Mesenchymal stem cell (in vitro differentiated cells and primary cell): ENCODE measurements at regions not wholly inside any gene's neighbourhood (a gene's known extent, or its start where the extent isn't known, plus 50 kb on each side); places are given as distances from the start of the nearest gene placed in this dataset.

ENCODE experiments used
- DNase-seq: peaks from one replicate; pipeline ENCODE4 v3.0.0-alpha.2; 2013
- H2AFZ ChIP-seq: one replicate; pipeline ENCODE4 v1.6.1; 2013; ENCODE audit warnings: low read depth, mild to moderate bottlenecking, control low read depth, inconsistent platforms, low read length, moderate library complexity
- H2AK5ac ChIP-seq: 2 replicates; pipeline ENCODE4 v1.6.1; 2013; ENCODE audit warnings: low read length, moderate library complexity, mild to moderate bottlenecking, inconsistent platforms; ENCODE audit not compliant: severe bottlenecking
- H2BK120ac ChIP-seq: one replicate; pipeline ENCODE4 v1.6.1; 2013; ENCODE audit warnings: low read depth, mild to moderate bottlenecking, inconsistent platforms, low read length, moderate library complexity
- H2BK12ac ChIP-seq, 2 experiments: one replicate each; pipeline ENCODE4 v1.6.1; 2013; ENCODE audit warnings: inconsistent platforms in 2 of 2, low read length in 2 of 2, mild to moderate bottlenecking in 2 of 2, moderate library complexity in 2 of 2, control low read depth in 1 of 2
- H2BK15ac ChIP-seq: one replicate; pipeline ENCODE4 v1.6.1; 2013; ENCODE audit warnings: mild to moderate bottlenecking, low read depth, inconsistent platforms; ENCODE audit not compliant: poor library complexity, severe bottlenecking
- H2BK5ac ChIP-seq: 2 replicates; pipeline ENCODE4 v1.6.1; 2013; ENCODE audit warnings: low read depth, mild to moderate bottlenecking, low read length, control low read depth, inconsistent platforms; ENCODE audit not compliant: poor library complexity, severe bottlenecking
- H3K14ac ChIP-seq, 2 experiments: one replicate each; pipeline ENCODE4 v1.6.1; 2013; ENCODE audit warnings: inconsistent platforms in 2 of 2, low read length in 2 of 2, control low read depth in 1 of 2, mild to moderate bottlenecking in 1 of 2, moderate library complexity in 1 of 2
- H3K18ac ChIP-seq, 2 experiments: one replicate each; pipeline ENCODE4 v1.6.1; 2013; ENCODE audit warnings: inconsistent platforms in 2 of 2, low read length in 2 of 2, control low read depth in 1 of 2, low read depth in 1 of 2, mild to moderate bottlenecking in 1 of 2
- H3K23ac ChIP-seq, 2 experiments: one replicate each; pipeline ENCODE4 v1.6.1; 2013; ENCODE audit warnings: inconsistent platforms in 2 of 2, low read length in 2 of 2, mild to moderate bottlenecking in 2 of 2, moderate library complexity in 2 of 2, control low read depth in 1 of 2
- H3K27ac ChIP-seq: 2 replicates; pipeline ENCODE4 v1.5.1; 2013; ENCODE audit warnings: mild to moderate bottlenecking, moderate library complexity, low read length, control low read depth, inconsistent platforms; ENCODE audit not compliant: poor library complexity, severe bottlenecking
- H3K27me3 ChIP-seq, 2 experiments: 2 replicates each; pipeline versions ENCODE4 v1.6.1 to v1.7.0; 2013; ENCODE audit warnings: low read length in 2 of 2, mild to moderate bottlenecking in 2 of 2, moderate library complexity in 2 of 2, control low read depth in 1 of 2, inconsistent platforms in 1 of 2; ENCODE audit not compliant: control insufficient read depth in 1 of 2, insufficient read depth in 1 of 2
- H3K36me3 ChIP-seq, 2 experiments: 2 replicates each; pipeline versions ENCODE4 v1.6.1 to v1.7.0; 2013; ENCODE audit warnings: low read length in 2 of 2, control low read depth in 1 of 2, inconsistent platforms in 1 of 2, low read depth in 1 of 2, mild to moderate bottlenecking in 1 of 2; ENCODE audit not compliant: insufficient read depth in 2 of 2, control insufficient read depth in 1 of 2
- H3K4ac ChIP-seq, 2 experiments: one replicate each; pipeline ENCODE4 v1.6.1; 2013; ENCODE audit warnings: inconsistent platforms in 2 of 2, low read length in 2 of 2, mild to moderate bottlenecking in 2 of 2, moderate library complexity in 2 of 2, control low read depth in 1 of 2, low read depth in 1 of 2
- H3K4me1 ChIP-seq: 2 replicates; pipeline ENCODE4 v1.6.1; 2013; ENCODE audit warnings: low read depth, low read length, control low read depth; ENCODE audit not compliant: control insufficient read depth, insufficient read depth
- H3K4me2 ChIP-seq: 2 replicates; pipeline ENCODE4 v1.6.1; 2013; ENCODE audit warnings: low read length, mild to moderate bottlenecking, inconsistent platforms; ENCODE audit not compliant: poor library complexity, severe bottlenecking
- H3K4me3 ChIP-seq, 2 experiments: 2 replicates each; pipeline versions ENCODE4 v1.5.1 to v1.7.0; 2013; ENCODE audit warnings: low read length in 2 of 2, mild to moderate bottlenecking in 2 of 2, control low read depth in 1 of 2, low read depth in 1 of 2; ENCODE audit not compliant: insufficient read depth in 1 of 2
- H3K79me1 ChIP-seq: replicated peaks from 2 replicates; pipeline ENCODE4 v1.6.1; 2013; ENCODE audit warnings: mild to moderate bottlenecking, control low read depth, low read length, inconsistent platforms; ENCODE audit not compliant: poor library complexity, severe bottlenecking
- H3K9ac ChIP-seq: 2 replicates; pipeline ENCODE4 v1.7.0; 2013; ENCODE audit warnings: mild to moderate bottlenecking, low read length, moderate library complexity
- H3K9me3 ChIP-seq: 2 replicates; pipeline ENCODE4 v1.7.0; 2013; ENCODE audit warnings: mild to moderate bottlenecking, low read length; ENCODE audit not compliant: control insufficient read depth
- H4K8ac ChIP-seq: one replicate; pipeline ENCODE4 v1.6.1; 2013; ENCODE audit warnings: inconsistent platforms, mild to moderate bottlenecking, low read length, moderate library complexity
- H4K91ac ChIP-seq: one replicate; pipeline ENCODE4 v1.6.1; 2013; ENCODE audit warnings: mild to moderate bottlenecking, low read length, inconsistent platforms
- WGBS: methylation state at CpG from one replicate; pipeline ENCODE4 v1.1.7; 2013; ENCODE audit warnings: mixed read lengths; 5-methylcytosine and 5-hydroxymethylcytosine counted together

- Histone ChIP-seq H3K23ac (no peak overlapping the region), H2AFZ (no peak overlapping the region), H3K18ac (peak overlapping the region; percentile 68 to 96), H3K27ac (no peak overlapping the region), H3K9me3 (no peaks in the 10 kb centered on the region), H3K79me1 (no peaks in the 10 kb centered on the region), H3K4ac (peak overlapping the region; percentile 81), H4K91ac (peak overlapping the region; percentile 90), H2BK5ac (no peak overlapping the region), H3K14ac (no peak overlapping the region), H3K9ac (no peak overlapping the region), H3K27me3 (peaks cover 0 to 55% of the 10 kb centered on the region in 2 experiments), H2AK5ac (no peak overlapping the region), H2BK15ac (peak overlapping the region; percentile 52), H3K4me1 (no peaks in the 10 kb centered on the region), H3K36me3 (no peaks in the 10 kb centered on the region), H3K4me3 (no peak overlapping the region), H4K8ac (peak overlapping the region; percentile 85), H3K4me2 (no peak overlapping the region), H2BK12ac (peak overlapping the region; percentile 89 to 100), H2BK120ac (peak overlapping the region; percentile 49)
- WGBS: 93% methylated on average over 9 of the region's 9 CpGs
- DNase-seq: no peak
These were observed 148.0 kb upstream of the FOXF1 start for GRCh38 chr16:86362155-86362849.

DNA sequence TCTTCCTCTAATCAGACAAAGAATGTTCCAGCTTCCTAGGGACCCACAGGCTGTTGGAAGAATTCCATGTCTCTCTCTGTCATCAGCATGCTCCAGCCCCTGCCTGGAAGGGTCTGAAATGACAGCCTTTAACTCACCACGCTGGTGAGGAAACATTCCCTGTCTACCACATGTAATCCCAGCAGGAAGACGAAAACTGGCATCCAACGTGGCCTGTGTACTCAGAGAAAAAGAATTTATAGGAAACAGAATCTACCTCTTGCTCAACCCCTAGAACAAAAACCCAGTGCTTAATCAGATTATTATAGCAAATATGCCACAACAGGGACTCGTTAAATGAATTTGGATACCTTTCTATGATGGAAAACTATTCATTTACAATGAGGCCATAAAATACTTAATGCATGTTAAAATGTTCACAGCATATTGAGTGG is 147.3 kb upstream of the FOXF1 start:
- Histone ChIP-seq H2AK5ac (no peak overlapping the region), H3K9me3 (no peaks in the 10 kb centered on the region), H3K4ac (no peak overlapping the region), H2BK12ac (peak overlapping the region in 1 of 2 experiments; percentile 100), H2BK15ac (no peak overlapping the region), H3K27ac (no peak overlapping the region), H4K91ac (no peak overlapping the region), H2BK5ac (no peak overlapping the region), H3K36me3 (no peaks in the 10 kb centered on the region), H3K9ac (no peak overlapping the region), H3K4me2 (no peak overlapping the region), H3K23ac (no peak overlapping the region), H2BK120ac (no peak overlapping the region), H3K4me1 (no peaks in the 10 kb centered on the region), H2AFZ (no peak overlapping the region), H3K18ac (peak overlapping the region in 1 of 2 experiments; percentile 96), H3K4me3 (no peak overlapping the region), H3K79me1 (no peaks in the 10 kb centered on the region), H4K8ac (no peak overlapping the region), H3K27me3 (peaks cover 0 to 57% of the 10 kb centered on the region in 2 experiments), H3K14ac (no peak overlapping the region)
- DNase-seq: peak; percentile 98
- WGBS: 2% methylated on average over 3 of the region's 4 CpGs

GRCh38 chr16:86363836-86364618 is 146.3 kb upstream of the FOXF1 start:
- no peak overlapping the region for H2AK5ac ChIP-seq
- no peak overlapping the region for H3K4me3 ChIP-seq
- no peak overlapping the region for H2BK15ac ChIP-seq
- peak overlapping the region; percentile 17 to 57 for H3K4ac ChIP-seq
- no peak overlapping the region for H3K23ac ChIP-seq
- peak overlapping the region; percentile 89 for H2BK120ac ChIP-seq
- H3K79me1 ChIP-seq: no peaks in the 10 kb centered on the region
- H3K9ac ChIP-seq: no peak overlapping the region
- no peak overlapping the region for H3K27ac ChIP-seq
- no peaks in the 10 kb centered on the region for H3K9me3 ChIP-seq
- DNase-seq: peak; percentile 70
- no peak overlapping the region for H3K14ac ChIP-seq
- H3K36me3 ChIP-seq: no peaks in the 10 kb centered on the region
- peak overlapping the region; percentile 51 for H4K8ac ChIP-seq
- 21% methylated on average over 13 of the region's 13 CpGs for WGBS
- no peak overlapping the region for H2BK5ac ChIP-seq
- H4K91ac ChIP-seq: peak overlapping the region; percentile 91
- H3K18ac ChIP-seq: peak overlapping the region; percentile 37 to 55
- H3K27me3 ChIP-seq: peaks cover 0 to 55% of the 10 kb centered on the region in 2 experiments
- H2AFZ ChIP-seq: no peak overlapping the region
- peak overlapping the region in 1 of 2 experiments; percentile 59 for H2BK12ac ChIP-seq
- H3K4me1 ChIP-seq: no peaks in the 10 kb centered on the region
- H3K4me2 ChIP-seq: no peak overlapping the region
